B cell (primary cell): ENCODE measurements at regions not wholly inside any gene's neighbourhood (a gene's known extent, or its start where the extent isn't known, plus 50 kb on each side); places are given as distances from the start of the nearest gene placed in this dataset.

Experiments used
- ATAC-seq: fragments of 200-7000 bp; cut with Tn5 transposase; one replicate; pipeline ENCODE4 v1.10.0; 2021; ENCODE audit warnings: low read depth, mild to moderate bottlenecking, moderate number of reproducible peaks, moderate library complexity
- CTCF ChIA-PET: fragments of 350-600 bp; sonication (Branson Sonifier 250); formaldehyde crosslinking; loops from one replicate; lab custom pipeline; 2021; ENCODE audit warnings: antibody characterized with exemption, inconsistent platforms; lab: Charles Lee
- POLR2A ChIA-PET: fragments of 350-600 bp; sonication (Branson Sonifier 250); formaldehyde crosslinking; loops from one replicate; lab custom pipeline; 2021; ENCODE audit warnings: antibody characterized with exemption; lab: Charles Lee
- DNase-seq: peaks from one replicate; pipeline ENCODE4 v3.0.0; 2013
- H2AFZ ChIP-seq: 2 replicates; pipeline ENCODE4 v1.6.1; 2012; ENCODE audit warnings: mild to moderate bottlenecking, low read depth, low read length; ENCODE audit not compliant: insufficient read depth, poor library complexity, severe bottlenecking
- H3K27ac ChIP-seq, 2 donors: 1 replicate in 1 of 2; 2 replicates in 1 of 2; pipeline ENCODE4 v1.5.1; 2012 to 2013; ENCODE audit warnings: low read length in 2 of 2, mild to moderate bottlenecking in 2 of 2, moderate library complexity in 1 of 2
- H3K27me3 ChIP-seq, 4 experiments: fragments of 200-600 bp in 1 of 4; sonication (generic) in 1 of 4; replicated peaks in 1 of 4; 1 replicate in 2 of 4; 2 replicates in 2 of 4; pipeline versions ENCODE4 v1.6.1 to v1.7.0; 2013 to 2016; ENCODE audit warnings: low read length in 3 of 4, mild to moderate bottlenecking in 2 of 4, mixed read lengths in 1 of 4, moderate library complexity in 1 of 4; ENCODE audit not compliant: insufficient read depth in 4 of 4, control insufficient read depth in 3 of 4; ENCODE audit errors: control extremely low read depth in 1 of 4
- H3K36me3 ChIP-seq, 2 experiments: replicated peaks in 1 of 2; 1 replicate in 1 of 2; 2 replicates in 1 of 2; pipeline versions ENCODE4 v1.6.1 to v1.7.1; 2013; ENCODE audit warnings: low read length in 1 of 2; ENCODE audit not compliant: insufficient read depth in 2 of 2, control insufficient read depth in 1 of 2; ENCODE audit errors: control extremely low read depth in 1 of 2, extremely low read depth in 1 of 2
- H3K4me1 ChIP-seq, 2 donors: fragments of 200-600 bp in 1 of 2; sonication (generic) in 1 of 2; 1 replicate in 1 of 2; 2 replicates in 1 of 2; pipeline versions ENCODE4 v1.5.1 to v1.6.1; 2013 to 2017; ENCODE audit warnings: low read length in 2 of 2; ENCODE audit not compliant: control insufficient read depth in 2 of 2, insufficient read depth in 2 of 2
- H3K4me2 ChIP-seq: replicated peaks from 2 replicates; pipeline ENCODE3; 2012; ENCODE audit warnings: mild to moderate bottlenecking, low read depth, low read length; ENCODE audit not compliant: poor library complexity, severe bottlenecking
- H3K4me3 ChIP-seq, 5 experiments: fragments of 200-600 bp in 1 of 5; sonication (generic) in 1 of 5; 1 replicate in 3 of 5; 2 replicates in 2 of 5; pipeline versions ENCODE4 v1.5.1 to v1.7.0; 2011 to 2016; ENCODE audit warnings: low read length in 4 of 5, mild to moderate bottlenecking in 4 of 5, low read depth in 2 of 5, control low read depth in 1 of 5, moderate library complexity in 1 of 5; ENCODE audit not compliant: insufficient read depth in 1 of 5; ENCODE audit errors: control extremely low read depth in 1 of 5, extremely low read depth in 1 of 5
- H3K79me2 ChIP-seq: fragments of 200-600 bp; sonication (generic); one replicate; pipeline ENCODE4 v1.6.0; 2016; ENCODE audit warnings: low read length; ENCODE audit not compliant: control insufficient read depth, insufficient read depth
- H3K9ac ChIP-seq: fragments of 200-600 bp; sonication (generic); 2 replicates; pipeline ENCODE4 v1.6.1; 2017; ENCODE audit warnings: mild to moderate bottlenecking, low read length, moderate library complexity
- H3K9me3 ChIP-seq, 3 donors: one replicate each; pipeline versions ENCODE4 v1.6.1 to v1.7.1; 2013; ENCODE audit warnings: low read length in 2 of 3; ENCODE audit not compliant: control insufficient read depth in 2 of 3, insufficient read depth in 1 of 3; ENCODE audit errors: control extremely low read depth in 1 of 3
- H4K20me1 ChIP-seq: 2 replicates; pipeline ENCODE4 v1.6.0; 2012; ENCODE audit warnings: mild to moderate bottlenecking, low read length; ENCODE audit not compliant: insufficient read depth, control insufficient read depth, poor library complexity, severe bottlenecking
- H3K27ac Mint-ChIP-seq: one replicate; pipeline ENCODE4 v1.8.0; 2021; ENCODE audit warnings: mixed read lengths
- H3K27me3 Mint-ChIP-seq: one replicate; pipeline ENCODE4 v1.8.0; 2021; ENCODE audit warnings: mixed read lengths
- H3K4me1 Mint-ChIP-seq: one replicate; pipeline ENCODE4 v1.8.0; 2021; ENCODE audit warnings: mixed read lengths
- H3K4me3 Mint-ChIP-seq: one replicate; pipeline ENCODE4 v1.8.0; 2021; ENCODE audit warnings: mixed read lengths
- H3K9me3 Mint-ChIP-seq: one replicate; pipeline ENCODE4 v1.8.0; 2022; ENCODE audit warnings: mixed read lengths; ENCODE audit not compliant: insufficient read depth
- EZH2 ChIP-seq: IDR thresholded peaks from 2 replicates; pipeline ENCODE4 v1.6.1; 2012; ENCODE audit warnings: borderline replicate concordance, low read depth, mild to moderate bottlenecking, moderate library complexity, low read length; ENCODE audit not compliant: insufficient read depth, poor library complexity, severe bottlenecking
- WGBS: methylation state at CpG from one replicate; pipeline ENCODE4 v1.1.5; 2013; ENCODE audit warnings: missing lambda C conversion rate; ENCODE audit not compliant: insufficient coverage; 5-methylcytosine and 5-hydroxymethylcytosine counted together
- intact Hi-C: fragments of 100-400 bp; cut with micrococcal nuclease; formaldehyde crosslinking; loops from one replicate; pipeline ENCODE4 v1.10.0; 2022
- TF ChIP-seq, protein P1 (sequence below): fragments of 200-600 bp; IDR thresholded peaks from one replicate; pipeline ENCODE4 v1.8.0; 2022; ENCODE audit warnings: antibody characterized with exemption, mild to moderate bottlenecking

- TF ChIP-seq, protein P1, sequence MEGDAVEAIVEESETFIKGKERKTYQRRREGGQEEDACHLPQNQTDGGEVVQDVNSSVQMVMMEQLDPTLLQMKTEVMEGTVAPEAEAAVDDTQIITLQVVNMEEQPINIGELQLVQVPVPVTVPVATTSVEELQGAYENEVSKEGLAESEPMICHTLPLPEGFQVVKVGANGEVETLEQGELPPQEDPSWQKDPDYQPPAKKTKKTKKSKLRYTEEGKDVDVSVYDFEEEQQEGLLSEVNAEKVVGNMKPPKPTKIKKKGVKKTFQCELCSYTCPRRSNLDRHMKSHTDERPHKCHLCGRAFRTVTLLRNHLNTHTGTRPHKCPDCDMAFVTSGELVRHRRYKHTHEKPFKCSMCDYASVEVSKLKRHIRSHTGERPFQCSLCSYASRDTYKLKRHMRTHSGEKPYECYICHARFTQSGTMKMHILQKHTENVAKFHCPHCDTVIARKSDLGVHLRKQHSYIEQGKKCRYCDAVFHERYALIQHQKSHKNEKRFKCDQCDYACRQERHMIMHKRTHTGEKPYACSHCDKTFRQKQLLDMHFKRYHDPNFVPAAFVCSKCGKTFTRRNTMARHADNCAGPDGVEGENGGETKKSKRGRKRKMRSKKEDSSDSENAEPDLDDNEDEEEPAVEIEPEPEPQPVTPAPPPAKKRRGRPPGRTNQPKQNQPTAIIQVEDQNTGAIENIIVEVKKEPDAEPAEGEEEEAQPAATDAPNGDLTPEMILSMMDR = no peak
- no peak for TF ChIP-seq EZH2
- DNase-seq (no peak), ATAC-seq (no peak)
- H3K4me2 ChIP-seq = no peak overlapping the region
- 96% methylated on average over 3 of the region's 3 CpGs for WGBS
- Mint-ChIP-seq H3K4me1 (no peaks in the 10 kb centered on the region), H3K27ac (no peak overlapping the region), H3K9me3 (peaks cover 8% of the 10 kb centered on the region), H3K27me3 (no peaks in the 10 kb centered on the region), H3K4me3 (no peak overlapping the region)
- no peak overlapping the region for H3K4me3 ChIP-seq
- intact Hi-C loops = no loop called here
- no peaks in the 10 kb centered on the region for H3K27me3 ChIP-seq
- no peaks in the 10 kb centered on the region for H3K4me1 ChIP-seq
- no peaks in the 10 kb centered on the region for H4K20me1 ChIP-seq
- no peak overlapping the region for H2AFZ ChIP-seq
- H3K9ac ChIP-seq = no peak overlapping the region
- no peaks in the 10 kb centered on the region for H3K79me2 ChIP-seq
- no peaks in the 10 kb centered on the region for H3K36me3 ChIP-seq
- ChIA-PET POLR2A (no interaction called here), CTCF (no interaction called here)
- H3K9me3 ChIP-seq = peaks cover 0 to 5% (median 0%) of the 10 kb centered on the region in 3 donors
- H3K27ac ChIP-seq = no peak overlapping the region
Observed at GRCh38 chr21:38072489-38072888, 156.2 kb upstream of the KCNJ6 start.

DNA sequence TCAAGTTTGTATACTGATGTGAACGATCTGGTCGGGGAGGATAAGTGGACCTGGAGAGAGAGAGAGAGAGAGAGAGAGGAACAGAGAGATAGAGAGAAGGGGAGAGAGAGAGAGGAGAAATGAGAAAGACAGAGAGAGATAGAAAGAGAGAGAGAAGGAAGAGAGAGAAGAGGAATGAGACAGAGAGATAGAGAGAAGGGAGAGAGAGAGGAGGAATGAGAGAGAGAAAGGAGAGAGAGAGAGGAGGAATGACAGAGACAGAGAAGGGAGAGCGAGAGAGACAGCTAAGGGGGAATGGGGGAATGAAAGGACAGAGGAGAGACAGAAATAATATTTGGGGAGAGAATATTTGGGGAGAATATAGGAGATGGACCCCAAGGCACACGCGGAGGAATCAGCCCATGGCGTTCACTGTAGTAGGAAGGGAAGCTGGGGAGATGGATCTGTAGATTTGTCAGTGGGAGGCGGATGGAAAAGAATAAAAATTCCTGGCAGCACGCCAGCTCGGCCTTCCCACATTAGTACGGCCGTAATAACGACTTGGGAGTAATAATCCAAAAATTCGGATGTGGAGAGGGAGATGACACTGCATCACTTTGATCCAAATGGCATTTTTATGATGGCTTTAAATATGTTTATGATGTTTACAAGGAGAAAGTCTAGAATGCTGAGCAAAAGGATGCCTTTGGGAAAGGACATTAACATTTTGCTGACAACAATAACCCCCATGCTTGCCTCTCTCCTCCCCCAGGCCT, 159.8 kb upstream of the KCNJ6 start:
- no peaks in the 10 kb centered on the region for H3K4me1 Mint-ChIP-seq
- peaks cover 8% of the 10 kb centered on the region for H3K9me3 Mint-ChIP-seq
- peaks cover 0 to 5% (median 0%) of the 10 kb centered on the region in 3 donors for H3K9me3 ChIP-seq
- ChIA-PET CTCF (no interaction called here), POLR2A (no interaction called here)
- no peak overlapping the region for H3K27ac Mint-ChIP-seq
- no peak for ATAC-seq
- no peaks in the 10 kb centered on the region for H3K27me3 ChIP-seq
- TF ChIP-seq, protein P1 = peak; percentile 12
- TF ChIP-seq EZH2 = no peak
- H3K4me3 Mint-ChIP-seq = no peak overlapping the region
- H3K4me1 ChIP-seq = no peaks in the 10 kb centered on the region
- no peaks in the 10 kb centered on the region for H4K20me1 ChIP-seq
- no peak for DNase-seq
- 90% methylated on average over 13 of the region's 13 CpGs for WGBS
- no peak overlapping the region for H3K4me3 ChIP-seq
- no peaks in the 10 kb centered on the region for H3K27me3 Mint-ChIP-seq
- no peak overlapping the region for H3K27ac ChIP-seq
- H2AFZ ChIP-seq = no peak overlapping the region
- intact Hi-C loops = no loop called here
- H3K79me2 ChIP-seq = no peaks in the 10 kb centered on the region
- H3K4me2 ChIP-seq = no peak overlapping the region
- H3K36me3 ChIP-seq = no peaks in the 10 kb centered on the region
- no peak overlapping the region for H3K9ac ChIP-seq
